Glomerular visceral epithelial cell (primary cell): ENCODE measurements at regions not wholly inside any gene's neighbourhood (a gene's known extent, or its start where the extent isn't known, plus 50 kb on each side); places are given as distances from the start of the nearest gene placed in this dataset.

ENCODE experiments used
- DNase-seq: peaks from one replicate; pipeline ENCODE4 v3.0.0-alpha.2; 2016; ENCODE audit errors: extremely low spot score

DNA sequence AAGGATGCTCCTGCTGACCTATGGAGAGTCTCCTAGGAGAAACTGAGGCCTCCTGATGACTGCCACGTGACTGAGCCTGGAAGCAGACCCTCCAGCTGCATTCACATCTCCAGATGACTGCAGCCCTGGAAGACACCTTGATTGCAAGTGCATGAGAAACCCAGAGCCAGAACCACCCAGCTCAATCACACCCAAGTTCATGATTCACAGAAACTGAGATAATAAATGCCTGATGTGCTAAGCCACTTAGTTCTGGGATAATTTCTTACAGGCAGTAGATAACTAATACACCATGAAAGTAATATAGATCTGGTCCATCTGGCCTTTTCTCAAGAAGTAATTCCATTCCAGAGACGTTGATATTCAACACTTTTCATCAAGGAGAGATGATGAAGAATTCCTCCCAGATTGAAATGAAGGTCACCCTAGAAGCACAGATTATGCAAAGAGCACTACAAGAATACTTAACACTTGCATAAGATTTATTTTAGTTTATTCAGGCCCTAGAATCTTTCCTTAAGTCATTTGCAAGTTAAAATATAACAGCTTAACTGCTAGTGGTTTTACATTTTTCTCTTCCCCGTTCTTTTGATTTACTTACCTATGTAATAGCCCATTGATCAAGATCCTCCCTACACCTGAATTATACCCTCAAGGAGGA, 208.2 kb upstream of the INHBA start:
- peak; percentile 64 for DNase-seq

DNA sequence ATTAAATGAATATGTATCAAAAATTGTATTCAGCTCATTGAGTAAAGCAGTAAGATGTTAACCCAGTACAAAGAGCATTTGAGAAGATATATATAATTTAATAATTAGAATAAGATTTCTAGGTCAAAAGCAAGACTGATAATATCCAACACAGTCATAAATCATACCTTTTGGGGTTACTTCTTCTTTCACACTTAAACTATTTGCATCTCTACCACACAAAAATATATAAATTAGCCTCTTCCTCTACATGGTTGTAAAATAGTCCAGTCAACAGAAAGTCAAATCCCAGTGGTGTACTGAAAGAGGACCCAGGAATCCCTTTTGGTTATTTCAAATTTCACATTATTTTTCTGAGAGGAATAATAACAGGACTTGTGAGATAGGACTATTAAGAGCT, 204.6 kb upstream of the INHBA start:
- no peak for DNase-seq

DNA sequence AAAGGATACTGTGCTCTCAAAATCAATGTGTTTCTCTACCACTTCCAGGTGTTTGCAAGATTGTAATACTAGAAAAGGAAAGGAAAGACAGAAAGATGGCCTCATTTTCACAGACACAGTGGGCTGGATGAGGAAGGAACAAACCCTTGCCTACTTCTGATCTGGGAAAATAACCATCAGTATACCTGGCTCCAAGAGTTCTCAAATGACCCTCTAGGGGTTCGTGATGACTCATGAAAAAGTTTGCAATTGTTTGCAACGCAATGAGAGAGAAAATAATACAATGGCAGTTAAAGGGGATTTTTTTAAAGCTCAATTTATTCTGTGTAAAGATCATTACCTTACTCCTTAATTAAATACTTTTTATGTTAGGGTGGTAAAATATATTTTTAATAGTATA, 197.6 kb upstream of the INHBA start:
- no peak for DNase-seq

DNA sequence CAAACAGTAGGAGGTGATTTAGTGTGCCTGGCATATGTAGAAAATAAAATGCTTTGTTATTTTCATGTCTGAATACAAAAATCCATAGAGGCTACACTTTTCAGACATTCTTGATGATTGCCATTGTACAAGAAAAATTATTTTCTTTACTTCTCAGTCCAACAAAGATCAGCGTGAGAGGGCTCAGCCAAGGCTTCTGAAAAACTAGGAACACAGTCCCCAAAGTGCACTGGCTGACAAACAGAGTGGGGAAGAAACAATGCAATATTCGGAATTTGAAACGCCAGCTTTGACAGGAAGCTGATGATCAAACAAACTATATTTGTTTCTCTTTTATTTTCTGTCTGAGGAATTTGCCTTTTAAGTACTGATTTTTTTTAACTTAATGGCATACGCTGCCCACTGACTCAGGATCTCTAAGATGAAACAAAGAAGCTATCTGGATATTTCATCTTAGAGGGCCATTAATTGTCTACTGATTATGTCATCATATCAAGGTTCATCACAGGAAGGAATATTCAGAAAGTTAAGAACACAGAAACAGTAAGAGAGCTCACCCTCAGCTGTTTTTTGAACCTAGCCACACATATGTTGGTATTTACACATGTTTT, 197.0 kb upstream of the INHBA start:
- DNase-seq, result no peak

DNA sequence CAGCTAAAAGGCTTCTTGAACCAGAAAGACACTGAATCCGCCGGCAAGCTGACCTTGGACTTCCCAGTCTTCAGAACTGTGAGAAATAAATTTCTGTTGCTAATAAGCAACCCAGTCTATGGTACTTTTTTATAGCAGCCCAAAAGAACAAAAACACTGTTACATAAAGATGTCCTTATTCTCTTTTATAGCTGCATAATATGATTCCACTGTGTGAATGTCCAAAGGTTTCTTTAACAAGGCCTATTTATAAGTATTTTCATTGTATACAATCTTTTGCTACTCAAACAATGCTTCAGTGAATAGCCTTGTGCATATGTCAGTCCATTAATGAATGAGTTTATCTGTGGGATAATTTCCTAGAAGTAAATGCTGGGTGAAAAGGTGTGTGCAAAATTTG, 190.8 kb upstream of the INHBA start:
- DNase-seq, result no peak

DNA sequence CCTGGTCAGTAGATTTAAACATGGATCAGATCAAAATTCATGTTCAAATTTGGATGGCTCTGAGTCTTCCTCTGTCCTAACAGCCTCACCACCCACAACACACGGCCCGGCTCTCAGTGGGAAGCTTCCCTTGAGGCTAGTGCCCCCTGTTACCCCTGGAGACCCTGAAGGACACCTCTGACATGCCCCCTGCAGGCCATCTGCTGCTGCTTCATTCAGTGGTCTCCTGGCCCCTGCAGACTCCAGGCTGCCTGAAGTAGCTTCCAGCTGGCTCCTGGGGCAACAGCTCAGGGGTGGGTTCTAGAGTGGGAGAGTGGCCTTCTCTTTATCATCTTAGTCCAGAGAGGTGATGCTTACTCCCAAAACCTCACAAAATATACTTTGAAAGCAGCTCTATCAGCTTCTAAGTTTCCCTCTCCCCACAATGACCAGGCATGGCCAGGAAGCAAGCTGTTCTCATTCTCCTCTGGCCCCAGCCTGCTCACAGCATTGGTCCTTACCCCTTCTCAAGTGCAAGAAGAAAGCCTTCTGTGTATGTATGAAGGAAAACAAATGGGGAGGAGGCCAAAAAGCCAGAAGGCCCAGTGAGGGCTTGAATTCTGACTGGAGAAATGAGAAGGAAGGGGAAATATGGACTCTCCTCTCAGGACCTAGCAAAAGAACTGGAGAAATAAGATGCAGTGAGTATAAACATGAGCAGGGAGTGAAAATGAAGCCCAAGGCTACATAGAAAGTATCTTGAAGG, 189.6 kb upstream of the INHBA start:
- no peak for DNase-seq

DNA sequence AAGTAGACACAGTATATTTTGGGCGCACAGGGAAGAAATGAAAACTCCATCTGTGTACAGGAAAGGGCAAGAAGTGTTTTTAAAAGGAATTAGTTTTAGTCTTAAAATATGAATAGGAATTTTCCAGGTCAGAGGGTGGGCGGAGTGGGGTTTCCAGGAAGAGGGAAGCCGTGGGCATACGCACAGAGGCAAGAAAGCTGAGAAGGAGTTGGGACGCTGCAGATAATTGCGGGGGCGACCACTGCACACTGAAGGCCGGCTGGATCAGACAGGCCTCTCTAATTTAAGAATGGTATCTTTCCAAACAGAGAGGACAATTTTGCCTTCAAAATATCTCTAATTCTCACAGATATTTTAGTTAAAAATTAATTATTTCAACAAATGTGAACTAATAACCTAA, 189.1 kb upstream of the INHBA start:
- no peak for DNase-seq

DNA sequence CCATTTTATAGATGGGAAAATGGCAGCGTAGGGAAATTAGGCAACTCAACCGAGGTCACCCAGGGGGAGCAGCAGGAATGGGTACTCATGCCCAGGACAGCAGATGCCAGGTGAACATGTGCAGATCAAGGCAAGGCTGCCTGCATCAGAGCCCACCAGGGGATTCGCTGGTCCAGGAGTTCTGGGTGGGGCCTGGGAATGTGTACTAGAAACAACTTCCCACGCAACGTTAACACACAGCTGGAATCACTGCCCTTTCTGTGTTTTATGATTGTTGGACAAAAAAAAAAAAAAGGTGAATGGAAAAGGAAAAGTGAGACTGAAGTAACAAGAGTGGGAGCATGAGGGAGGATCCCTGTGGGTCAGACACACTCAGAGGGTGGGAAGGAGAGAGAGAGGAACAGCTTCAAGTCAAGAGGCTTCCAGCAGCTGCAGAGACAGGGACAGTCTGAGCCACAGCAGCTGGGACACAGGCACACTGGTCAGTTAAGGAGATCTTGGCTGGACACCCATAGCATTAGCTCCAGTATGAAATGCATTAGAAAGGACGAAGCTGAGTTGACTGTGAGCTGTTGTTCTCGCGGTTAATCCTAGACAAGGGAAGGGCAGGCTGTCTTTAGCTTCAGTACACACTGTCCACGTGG, 187.9 kb upstream of the INHBA start:
- no peak for DNase-seq

DNA sequence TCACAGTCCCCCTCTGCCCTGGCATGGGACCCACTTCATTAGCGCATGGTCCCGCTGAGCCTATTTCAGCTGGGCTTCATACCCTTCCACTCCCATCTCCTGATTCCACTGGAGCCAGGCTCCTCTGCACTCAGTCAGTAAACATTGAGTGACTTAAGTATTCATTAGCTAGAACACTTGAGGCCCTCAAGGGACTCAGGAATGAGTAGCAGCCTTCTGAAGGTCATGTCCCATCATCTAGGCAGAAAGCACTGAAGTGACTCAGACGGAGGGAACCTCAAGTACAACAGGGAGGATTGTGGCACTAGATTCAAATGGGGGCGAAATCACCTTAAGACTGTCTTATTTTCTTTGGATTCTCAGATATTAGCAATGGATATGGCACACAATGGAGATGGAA, 186.6 kb upstream of the INHBA start:
- DNase-seq, result no peak

DNA sequence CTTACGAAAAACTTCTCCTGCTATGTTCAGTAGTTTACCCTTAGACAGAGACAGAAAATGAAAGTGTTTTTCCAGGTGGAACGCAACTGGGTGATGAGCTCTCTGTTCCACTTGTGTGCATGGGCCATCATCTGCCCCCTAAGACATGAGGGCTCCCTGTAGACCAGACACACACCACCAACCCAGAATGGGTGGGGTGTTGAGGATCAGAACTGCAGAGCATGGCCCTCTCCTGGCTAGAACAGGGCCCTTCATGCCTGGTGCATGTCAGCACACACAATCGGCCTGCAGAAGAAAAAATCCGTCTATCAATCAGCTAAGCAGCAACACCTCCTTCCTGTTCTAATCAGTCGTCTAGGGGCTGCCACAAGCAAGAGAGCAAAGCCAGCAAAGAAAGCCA, 186.2 kb upstream of the INHBA start:
- DNase-seq, result no peak

DNA sequence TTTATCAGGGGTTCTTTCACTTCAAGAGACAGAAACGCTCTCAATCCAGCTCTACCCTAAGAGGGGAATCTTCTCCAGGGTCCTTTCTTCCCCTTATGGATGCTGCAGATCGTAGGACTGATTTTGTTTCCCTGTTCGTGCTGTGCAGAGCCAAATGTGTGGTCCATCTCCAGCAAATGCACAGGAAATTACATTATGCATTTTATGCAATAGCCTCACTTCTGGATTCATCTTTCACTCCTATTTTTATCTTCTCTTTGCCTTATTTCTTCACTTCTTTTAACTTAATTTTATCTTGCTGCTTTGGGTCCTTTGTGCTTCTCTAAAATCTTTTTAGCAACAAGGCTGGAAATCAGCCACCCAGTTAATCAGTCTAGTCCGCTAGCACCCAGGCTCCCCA, 184.5 kb upstream of the INHBA start:
- DNase-seq, result no peak

DNA sequence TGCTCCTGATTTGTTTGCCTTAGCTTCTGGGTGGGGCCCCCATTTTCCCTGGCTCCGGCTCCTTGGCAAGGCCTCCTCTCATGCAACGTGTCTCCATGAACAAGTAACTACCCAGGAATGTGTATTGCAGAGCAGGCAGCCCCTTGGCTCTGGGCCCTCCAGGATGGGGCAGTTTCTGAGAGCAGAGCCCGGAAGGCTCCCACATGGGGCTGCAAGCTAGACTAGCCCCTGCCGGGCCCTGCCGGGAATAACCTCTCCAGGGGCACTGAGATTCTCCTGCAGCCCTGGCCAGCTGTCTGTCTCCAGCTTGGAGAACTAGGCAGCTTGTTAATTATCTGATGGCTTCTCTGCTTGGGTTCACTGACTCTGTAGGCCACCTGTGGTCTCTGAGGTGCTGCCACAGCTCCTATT, 184.0 kb upstream of the INHBA start:
- DNase-seq, result peak; percentile 95

DNA sequence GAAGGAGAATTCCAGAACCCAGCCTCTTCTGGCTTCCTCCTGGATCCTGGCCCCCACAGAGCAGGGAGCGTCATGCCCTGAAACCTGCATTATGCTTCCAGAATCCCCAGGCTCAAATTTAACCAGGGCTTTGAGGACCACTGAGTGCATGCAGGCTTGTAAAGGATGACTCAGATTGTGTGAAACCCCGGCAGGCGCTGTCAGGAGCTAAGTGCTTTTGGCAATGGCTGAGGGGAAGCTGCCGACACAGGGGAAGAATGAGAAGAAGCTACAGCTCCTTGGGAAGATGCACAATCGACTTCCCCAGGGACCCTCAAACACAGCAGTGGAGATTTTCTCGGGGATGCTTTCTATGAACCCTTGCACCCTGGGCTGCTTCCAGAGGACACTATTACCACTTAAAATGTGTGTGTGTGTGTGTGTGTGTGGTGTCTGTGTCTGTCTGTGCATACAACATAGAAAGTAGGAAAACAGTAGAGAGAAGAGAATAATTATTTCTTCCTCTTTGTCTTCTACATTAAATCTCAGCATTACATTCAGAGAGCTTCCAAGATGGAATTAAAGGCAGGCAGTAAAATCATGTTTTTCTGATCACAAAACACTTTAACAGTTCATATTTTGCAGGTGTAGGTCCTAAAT, 183.5 kb upstream of the INHBA start:
- peak; percentile 87 for DNase-seq

DNA sequence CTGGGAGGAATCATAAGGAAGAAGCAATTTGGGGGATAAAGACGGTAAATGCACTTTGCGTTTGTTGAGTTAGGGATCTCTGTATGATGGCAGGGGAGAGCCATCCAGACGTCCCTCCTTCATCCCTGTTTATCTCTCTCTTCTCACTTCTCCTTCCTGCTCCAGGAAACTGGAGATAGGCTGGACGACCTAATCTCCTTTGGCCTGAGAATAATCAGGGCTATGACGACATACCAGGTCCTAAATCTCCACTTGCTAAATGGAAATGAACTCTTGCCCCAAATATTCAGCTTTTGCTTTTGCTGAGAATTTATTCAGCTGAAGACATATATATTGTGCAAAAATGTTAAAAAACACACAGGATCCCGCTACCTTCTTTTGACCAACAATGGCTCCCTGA, 182.9 kb upstream of the INHBA start:
- DNase-seq, result peak; percentile 21

DNA sequence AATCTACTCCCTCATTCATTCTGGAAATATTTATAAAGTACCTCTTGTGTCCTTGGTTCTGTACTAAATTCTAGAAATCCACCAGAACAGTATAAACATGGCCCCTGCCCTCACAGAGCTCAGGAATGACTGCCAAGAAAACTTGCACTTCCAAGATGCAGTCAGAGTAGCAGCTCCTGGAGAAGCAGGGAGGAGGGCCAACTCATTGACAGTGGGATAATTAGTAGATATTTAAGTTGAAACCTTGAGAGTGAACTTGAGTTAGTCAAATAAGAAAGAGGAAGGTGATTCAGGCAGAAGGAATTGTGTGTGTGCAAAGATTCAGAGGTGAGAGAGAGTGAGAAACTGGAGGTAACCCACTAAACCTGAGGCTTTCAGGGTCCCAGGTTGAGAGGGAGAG, 182.2 kb upstream of the INHBA start:
- DNase-seq, result peak; percentile 55

DNA sequence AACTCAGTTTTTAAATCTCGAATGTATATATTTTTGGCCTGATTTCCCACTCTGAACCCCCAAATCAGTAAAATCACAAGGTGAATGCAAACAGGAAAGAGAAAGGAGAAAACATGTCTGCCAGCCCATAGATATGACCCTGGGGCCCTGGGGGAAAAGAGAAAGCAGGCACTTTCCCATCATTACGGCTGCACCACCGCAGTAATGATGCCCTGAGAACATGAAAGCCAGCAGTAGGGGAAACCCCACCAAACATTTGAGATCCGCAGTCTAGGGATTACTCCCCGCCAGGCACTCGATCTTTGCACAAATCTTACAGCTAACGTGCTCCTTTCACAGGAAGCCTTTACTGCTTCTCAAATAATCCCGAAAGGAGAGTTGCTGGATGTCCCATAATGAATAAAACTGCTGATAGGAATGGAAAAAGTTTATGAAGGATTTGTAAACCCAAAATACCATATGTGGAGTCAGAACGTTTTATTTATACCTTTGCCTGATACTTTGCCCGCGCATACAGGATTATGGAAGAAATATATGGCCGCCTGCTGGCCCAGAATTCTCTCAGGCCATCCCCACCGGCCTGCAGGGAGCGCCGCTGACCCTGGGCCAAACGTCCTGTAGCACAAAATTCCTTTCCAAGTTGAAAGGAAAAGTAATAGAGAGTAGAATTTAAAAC, 180.0 kb upstream of the INHBA start:
- no peak for DNase-seq

DNA sequence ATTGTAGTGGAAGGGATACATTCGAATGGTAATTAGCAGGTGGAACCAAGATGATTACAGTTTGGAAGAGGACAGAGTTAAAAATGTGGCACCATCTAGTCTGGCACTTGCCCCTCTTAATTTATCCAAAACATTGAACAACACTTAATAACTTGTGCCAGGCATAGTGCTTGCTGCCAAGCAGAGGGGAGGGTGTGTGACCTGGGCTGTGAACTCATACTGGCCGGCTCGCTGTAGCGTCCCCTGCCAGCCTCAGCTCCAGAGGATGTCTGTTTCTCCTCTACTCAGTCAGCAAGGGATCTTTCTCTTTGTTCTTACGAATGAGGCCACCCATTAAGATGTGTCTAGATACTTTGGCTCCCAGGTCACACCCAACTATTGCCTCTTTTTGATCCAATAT, 179.4 kb upstream of the INHBA start:
- DNase-seq, result no peak

DNA sequence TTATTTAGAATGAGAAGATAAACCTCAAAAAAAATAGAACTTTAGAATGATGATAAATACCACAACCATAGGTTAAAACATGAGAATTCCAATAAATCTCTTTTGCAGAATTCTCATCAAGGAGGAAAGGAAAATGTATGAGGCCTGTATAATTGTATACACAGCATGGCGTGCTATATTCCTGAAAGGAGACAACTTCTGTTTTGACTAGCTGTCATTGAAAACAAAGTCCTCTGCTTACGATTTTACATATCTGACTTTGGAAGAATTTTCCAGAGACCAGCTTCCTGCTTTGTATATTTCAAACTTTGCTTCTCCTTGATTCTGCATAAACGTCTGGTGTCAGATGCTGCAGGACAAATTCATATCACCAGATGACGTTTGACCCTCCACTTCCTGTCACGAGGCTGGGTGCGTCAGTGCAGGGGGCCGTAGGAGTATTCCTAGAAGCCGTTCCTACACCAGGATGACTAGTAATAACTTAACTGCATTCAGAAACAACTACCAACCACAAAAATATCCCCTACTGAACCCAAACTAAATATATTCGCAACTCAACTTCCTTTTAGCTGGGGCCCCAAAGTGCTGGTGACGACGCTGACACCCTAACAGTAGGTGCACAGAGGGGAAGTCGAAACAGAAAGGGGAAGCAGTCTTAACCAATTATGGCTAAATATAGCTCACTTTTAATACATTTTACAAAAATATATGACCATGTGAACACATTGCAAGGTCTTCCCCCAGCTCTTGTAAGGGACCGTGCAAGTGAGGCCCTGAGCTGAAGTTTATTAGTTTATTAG, 178.6 kb upstream of the INHBA start:
- no peak for DNase-seq

DNA sequence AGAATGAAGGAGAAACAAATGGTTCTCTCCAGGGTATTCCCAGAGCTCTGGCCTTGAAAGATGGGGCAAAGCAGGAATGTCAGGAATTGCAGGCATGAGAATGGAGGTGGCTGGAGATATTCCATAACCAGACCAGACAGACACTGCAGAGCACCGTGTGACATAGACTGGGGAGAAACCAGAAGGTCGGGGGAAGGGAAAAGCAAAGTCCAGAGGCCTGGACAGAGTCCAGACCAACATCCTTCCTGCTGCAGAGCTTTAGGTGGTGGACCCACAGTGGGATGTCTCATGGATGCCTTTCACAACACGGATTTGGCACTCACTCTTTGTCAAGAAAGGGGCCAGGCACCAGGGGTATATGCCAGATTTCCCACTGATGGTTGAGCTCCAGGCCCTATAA, 177.2 kb upstream of the INHBA start:
- peak; percentile 96 for DNase-seq

DNA sequence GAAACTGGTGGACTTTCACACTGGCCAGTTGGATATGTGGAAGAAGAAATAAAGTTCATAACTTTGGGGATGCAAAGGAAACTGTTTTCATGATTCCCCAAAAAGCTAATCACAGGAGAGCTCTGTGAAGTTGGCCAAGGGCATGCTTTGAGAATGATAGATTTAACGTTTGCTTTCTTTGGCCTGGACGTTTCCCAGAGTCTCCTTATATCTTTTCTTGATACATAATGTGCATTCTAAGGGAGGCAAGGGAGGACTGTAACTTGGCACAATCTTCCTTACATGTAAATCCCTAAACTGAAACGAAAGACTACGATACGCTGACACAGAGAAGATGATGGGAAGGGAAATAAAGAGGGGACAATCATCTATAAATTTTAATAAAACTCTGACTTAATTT, 176.5 kb upstream of the INHBA start:
- no peak for DNase-seq
